HG03432 (cell line): ENCODE measurements at regions not wholly inside any gene's neighbourhood (a gene's known extent, or its start where the extent isn't known, plus 50 kb on each side); places are given as distances from the start of the nearest gene placed in this dataset.
"Not testable (repeated sequence)": the region's sequence is repeated elsewhere in the genome, so short reads cannot be mapped to it uniquely, and the experiment has no call there.

ENCODE experiments used
- ATAC-seq: cut with Tn5 transposase; IDR thresholded peaks from one replicate; pipeline ENCODE4 v1.9.1; 2021; ENCODE audit warnings: mild to moderate bottlenecking, moderate library complexity; ENCODE audit not compliant: unreplicated experiment

DNA sequence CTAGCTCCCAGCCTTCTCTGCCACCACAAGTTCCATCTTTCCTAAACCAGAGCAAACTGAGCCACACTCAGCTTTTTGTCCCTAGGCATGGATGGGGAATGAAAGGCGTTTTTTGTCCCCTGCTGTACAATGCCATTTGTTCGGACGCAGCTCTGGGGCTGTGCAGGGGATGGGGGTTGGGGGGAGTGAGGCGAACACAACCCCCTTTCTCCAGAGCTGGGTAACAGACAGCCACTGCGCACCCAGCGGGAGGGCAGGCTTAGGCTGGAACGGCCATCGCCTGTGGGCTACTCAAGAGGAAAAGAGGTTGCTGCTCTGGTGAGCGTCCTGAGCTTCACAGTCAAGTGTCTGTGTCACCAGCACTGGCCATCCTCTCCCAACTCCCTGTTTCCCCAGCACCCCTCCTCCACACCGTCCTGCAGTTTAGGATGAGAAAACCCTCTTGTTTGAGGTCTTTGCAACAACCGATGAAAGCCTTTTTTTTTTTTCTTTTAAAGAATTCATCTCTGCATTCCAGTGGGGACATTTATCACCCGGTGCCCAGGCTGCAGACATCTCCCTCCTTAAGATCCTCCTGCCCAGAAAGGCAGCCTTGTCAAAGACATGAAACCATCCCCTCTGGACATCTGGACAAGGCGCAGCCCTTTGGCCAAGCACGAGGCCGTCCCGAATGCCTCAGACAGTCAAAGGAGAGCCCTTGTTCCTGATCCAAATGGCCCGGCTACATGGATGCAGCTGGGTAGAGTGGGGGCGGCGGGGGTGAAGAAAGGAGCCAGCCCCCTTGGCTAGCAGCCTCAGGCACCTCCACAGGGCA, 419.6 kb downstream of the BCOR start:
- no peak for ATAC-seq

DNA sequence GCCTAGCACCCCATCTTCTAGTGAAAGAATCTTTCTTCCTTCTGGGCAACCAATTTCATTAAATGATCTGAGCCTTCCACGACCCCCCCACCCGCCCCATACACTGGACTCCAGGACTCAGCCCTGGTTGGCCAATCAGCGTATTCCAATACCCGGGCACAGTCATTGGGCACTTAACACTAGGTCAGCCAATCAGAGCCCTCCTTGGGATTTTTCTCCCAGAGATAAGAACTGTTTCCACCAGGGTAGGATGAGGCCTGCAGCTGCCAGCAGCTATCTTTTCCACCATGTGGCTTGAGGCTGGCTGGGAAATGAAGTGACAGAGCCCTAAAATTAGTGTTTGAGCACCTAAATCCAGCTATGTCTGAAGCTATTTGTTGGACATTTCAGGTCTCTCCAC, 418.8 kb downstream of the BCOR start:
- ATAC-seq: no peak

DNA sequence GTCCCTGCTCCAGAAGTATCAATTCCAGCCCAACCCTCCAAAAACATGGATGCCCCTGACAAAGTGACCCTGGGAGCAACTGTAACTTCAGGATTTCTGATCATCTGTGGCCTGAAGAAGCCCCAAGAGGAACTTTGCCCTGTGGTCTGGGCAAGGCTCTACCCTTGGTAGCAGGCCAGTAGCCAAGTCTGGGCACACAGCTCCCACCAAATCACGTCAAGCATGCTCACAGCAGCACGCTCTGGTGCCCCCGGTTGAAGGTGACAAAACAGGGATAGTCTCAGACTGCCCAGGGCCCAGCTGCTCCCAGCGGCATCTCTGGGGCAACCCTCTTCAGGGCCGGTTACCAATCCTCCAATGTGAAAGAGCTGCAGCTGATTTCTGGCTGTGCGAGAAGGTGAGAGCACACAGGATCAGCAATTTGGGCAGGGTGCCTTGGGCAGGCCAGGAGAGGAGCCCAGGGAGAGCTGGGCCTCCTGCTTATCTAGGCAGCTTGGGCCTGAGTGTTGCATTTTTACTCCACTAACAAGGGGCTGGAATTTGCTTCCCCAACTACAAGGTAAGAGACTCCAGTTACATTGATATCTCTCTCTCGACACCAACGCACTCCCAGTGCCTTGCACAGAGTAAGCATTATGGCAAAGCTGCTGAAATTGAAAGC, 418.1 kb downstream of the BCOR start:
- ATAC-seq: no peak

DNA sequence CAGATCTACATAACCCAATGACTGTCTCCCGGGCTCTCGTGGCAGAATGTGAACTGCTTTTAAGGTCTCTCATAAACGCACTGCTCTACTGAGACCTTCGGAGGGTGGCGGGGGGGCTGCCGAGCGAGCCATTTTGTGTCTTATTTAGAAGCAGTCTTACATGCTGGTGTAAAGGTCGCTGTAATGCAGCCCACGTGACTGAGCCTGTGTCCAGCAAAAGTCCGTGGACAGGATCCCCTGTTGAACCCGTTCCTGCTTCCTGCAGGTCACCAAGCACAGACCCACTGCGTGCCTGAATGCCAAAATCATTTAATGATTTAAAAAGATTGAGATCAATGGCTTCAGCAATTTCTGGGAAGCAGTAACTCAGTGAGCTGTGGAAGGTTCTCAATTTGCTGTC, 415.9 kb downstream of the BCOR start:
- ATAC-seq: no peak

DNA sequence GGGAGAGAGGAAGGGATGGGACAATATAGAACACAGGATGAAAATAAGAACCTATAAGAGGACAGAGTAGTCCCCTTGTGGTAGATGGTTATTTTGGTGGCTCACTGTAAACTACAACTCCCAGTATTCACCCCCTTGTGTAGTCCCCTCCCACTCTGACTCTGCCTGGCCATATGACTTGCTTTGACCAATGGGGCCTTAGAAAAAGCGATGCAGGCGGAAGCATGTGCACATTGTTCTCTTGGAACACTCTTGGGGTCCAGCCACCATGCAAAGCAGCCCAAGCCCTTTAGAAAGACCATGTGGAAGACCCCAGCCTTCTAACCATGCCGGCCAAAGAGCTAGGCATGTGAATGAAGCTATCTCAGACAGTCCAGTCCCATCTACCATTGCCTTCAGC, 415.0 kb downstream of the BCOR start:
- ATAC-seq: no peak

DNA sequence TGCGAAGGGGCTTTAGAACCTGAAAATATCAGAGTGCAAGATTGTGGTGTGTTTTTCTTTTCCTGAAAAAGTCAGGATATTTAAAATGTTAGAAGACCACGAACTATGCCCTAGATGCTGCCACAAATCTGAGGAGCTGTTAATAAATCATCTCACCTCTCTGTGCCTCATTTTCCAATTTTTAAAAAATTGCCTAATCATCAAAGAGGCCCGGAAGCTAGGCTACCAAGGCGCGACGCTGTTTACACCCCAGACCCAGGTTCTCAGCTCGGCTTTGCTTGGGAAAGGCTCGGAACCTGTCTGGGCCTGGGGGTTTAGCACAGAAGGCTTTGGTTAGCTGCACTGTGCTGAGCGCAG, 409.6 kb downstream of the BCOR start:
- ATAC-seq: no peak

DNA sequence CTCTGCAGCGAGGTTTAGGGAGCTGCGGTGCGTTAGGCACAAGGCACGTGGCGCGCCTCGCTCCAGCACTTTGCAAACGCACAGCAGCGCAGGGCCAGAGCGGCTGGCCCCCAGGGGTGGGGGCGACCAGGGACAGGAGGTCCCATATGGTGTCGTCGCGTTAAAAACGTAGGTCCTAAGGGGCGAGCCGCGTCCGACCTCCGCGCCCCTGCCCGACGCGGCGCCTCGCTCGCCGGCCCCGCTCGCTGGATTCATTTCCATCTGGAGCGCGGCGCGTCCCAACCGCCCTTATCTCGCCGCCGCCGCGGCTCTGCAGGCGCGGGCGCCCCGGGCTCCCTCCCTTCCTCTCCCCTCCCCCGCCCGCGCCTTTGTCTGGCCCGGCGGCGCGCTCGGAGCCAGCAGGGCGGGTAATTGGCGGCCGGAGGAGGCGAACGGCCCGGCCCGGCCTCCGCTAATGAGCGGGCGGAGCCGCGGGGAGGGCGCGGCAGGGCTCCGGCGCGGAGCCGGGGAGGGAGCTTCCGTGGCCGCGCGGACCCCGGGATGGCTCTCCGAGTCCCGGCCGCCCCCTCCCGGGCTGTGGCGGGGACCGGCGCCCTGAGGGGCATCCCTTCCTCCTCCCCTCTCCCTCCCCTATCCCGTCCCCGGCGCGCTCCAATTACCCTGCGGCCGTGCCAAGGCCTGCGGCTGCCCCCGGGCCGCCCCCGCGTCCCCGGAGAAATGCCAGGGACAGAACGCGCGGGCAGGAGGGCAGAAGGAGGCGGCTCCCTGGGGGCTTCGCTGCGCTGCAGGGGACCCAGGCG, 409.0 kb downstream of the BCOR start:
- ATAC-seq: no peak

DNA sequence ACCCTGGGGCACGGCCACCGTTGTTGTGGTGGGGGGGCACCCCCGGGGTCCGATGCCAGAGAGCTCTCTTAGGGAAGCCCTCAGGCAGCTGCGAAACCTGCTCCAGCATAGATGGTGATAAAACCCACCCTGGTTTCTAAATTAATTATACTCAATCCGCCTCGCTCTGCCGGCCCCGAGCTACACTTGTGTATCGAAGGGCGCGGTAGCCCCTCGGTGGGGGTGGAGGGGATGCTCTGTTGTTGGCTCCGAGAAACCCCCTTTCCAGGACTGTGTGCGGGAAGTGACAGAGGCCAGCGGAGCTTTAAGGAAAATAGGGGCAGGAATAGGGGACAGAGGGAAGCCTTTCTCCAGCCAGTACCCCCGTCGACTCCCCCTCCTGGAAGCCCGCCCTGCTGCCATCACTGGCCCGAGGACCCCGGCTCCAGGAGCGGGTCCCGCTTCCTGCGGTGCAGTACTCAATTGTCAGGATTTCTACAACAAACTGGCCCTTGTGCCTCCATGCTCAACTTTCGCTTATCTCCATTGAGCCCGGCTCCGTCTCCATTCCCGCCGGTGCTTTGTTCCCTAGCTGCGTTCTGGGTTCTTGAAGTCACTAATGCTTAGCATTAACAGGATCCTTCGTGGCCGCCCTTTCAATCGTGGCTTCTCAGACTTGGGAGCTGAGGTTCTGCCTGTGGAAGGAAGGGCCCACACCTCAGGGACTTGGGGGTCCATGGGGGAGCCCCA, 408.2 kb downstream of the BCOR start:
- no peak for ATAC-seq

DNA sequence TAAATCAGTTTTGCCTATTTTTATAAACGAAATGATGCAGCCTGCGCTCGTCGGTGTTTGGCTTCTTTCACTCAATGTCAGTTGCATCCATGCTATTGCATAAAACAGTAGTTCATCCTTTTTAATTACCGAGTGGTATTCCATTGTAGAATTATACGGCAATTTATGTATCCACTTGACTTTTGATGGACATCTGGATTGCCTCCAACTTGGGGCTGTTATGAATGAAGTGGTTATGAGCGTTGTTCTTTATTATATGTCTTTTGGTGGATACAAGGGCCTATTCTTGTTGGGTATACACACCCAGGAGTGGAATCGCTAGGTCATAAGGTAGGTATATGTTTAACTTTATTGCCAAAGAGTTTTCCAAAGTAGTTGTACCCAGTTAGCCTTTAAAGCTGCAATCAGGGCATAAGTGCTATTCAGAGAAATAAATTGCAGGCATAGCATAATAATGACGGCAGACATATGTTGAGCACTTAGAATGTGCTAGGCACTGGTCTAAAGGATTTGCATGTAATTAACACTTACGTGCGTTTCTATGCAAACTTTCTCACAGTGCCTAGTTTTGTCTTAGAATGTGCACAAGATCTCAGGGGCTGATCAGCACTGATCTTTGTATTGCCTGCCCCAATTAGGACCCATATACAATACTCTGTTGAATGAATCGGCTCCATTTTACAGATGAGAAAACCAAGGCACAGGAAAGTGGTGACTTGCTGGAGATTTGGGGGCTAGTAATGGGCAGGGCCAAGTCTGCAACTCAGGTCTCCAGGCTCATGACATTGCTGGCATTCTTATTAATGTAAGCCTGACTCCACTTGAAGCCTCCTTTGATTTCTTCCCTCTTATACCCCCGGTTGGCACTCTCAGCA, 407.0 kb downstream of the BCOR start:
- no peak for ATAC-seq

DNA sequence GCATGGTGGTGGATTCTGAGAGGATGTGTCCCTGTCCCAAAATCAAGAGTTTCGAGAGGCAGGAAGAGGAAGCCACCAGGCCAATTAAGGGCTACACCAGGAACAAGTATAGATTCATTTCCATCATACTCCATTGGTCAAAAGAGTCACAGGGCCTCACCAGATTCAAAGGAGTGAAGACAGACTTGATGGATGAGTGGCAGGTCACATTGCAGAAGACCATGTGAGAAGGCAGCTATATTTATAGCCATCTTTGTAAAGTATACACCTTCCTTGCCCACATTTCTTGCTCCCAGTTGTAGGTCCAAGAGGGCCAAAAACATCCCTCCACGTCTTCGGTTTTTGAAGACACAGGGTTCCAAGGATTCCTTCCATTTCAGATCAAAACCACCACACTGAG, 406.0 kb downstream of the BCOR start:
- ATAC-seq: no peak

DNA sequence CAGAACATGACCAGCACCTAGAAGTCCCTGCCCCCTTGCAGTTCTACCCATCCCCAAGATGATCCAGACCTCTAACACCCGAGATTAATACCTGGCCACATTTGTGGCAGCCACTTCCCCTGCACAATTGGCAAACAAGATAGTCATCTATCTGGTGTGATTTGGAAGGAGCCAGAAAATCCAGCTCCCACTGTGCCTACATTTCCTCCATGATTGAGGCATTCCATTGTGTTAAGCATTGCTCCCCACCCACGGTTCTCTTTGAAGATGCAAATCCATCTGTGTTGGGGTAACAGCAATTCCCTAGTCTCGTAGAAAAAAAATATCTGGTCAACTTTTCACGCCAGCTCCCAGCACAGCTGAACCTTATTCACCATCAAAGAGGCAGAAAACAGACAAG, 405.0 kb downstream of the BCOR start:
- no peak for ATAC-seq

DNA sequence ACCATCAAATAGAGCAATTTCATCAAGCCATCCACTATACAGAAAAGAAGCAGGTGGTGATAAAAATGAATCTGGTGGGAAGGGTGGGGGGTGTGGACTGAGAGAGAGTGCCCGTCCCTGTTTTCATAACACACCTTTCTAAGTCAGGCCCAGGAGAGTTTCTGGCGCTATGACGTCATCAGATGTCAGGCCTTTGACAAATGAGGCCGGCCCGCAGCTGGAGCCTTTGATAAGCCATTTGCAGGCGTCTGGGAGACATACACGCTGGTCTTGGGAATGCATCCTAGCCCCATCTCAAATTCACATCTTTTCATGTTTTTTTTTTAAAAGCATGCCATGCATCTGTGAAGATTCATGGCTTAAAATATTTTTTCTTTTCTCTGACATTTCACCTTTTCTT, 404.5 kb downstream of the BCOR start:
- no peak for ATAC-seq

DNA sequence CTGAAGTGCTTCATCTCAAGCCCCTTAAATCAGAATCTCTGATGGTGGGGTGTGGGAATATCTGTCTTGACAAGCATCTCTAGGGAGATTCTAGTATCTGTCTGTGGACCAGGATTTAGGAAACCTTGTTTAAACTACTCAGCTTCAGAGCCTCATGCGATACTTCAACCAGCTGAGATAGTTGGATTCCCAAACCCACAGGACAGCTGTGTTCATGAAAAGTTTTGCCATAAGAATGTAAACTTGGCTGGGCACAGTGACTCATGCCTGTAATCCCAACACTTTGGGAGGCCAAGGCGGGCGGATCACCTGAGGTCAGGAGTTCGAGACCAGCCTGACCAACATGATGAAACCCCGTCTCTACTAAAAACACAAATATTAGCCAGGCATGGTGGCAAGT, 395.1 kb downstream of the BCOR start:
- not testable (repeated sequence) for ATAC-seq

DNA sequence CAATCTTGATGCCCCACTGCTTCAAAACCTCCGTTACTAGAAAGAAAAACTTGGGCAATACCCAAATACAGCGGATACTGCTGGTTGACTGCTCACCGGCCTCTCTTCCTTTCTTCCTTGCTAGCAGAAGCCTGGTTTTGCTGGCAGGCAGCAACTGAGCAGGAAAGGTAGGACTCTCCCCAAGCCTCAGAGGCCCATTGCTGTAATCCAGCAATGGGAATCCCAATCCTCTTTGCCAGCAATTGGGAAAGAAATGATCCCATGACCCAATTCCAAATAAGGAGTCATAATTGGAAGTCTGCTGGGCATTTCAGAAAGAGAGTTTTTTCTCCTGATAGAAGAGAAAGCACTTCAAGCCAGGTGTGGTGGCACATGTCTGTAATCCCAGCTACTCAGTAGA, 394.5 kb downstream of the BCOR start:
- no peak for ATAC-seq

DNA sequence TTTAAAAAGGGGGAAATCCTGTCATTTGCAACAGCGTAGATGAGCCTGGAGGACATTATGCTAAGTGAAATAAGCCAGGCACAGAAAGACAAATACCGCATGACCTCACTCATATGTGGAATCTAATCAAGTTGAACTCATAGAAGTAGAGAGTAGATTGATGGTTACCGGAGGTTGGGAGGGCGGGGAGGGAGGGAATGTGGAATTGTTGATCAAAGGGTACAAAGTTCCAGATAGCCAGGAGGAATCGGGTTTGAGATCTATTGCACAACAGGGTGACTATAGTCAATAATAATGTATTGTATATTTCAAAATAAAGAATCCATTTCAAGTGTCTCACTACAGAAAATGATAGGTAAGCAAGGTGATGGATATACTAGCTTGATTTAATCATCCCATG, 393.2 kb downstream of the BCOR start:
- ATAC-seq: no peak

DNA sequence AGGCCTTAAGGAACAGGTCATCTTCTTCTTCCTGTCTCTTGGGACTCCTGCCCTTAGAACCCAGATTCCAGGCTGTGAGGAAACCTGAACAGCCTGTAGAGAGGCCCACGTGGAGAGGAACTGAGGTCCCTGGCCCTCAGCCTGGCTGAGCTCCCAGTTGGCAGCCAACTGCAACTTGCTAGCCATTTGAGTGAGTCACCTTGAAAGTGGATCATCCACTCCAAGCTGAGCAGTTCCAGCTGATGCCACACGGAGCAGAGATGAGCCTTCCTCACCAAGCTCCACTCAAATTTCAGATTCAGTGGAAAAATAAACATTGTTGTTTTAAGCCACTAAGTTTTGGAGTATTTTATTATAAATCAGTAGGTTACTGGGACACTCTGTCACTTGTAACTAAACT, 392.5 kb downstream of the BCOR start:
- no peak for ATAC-seq

DNA sequence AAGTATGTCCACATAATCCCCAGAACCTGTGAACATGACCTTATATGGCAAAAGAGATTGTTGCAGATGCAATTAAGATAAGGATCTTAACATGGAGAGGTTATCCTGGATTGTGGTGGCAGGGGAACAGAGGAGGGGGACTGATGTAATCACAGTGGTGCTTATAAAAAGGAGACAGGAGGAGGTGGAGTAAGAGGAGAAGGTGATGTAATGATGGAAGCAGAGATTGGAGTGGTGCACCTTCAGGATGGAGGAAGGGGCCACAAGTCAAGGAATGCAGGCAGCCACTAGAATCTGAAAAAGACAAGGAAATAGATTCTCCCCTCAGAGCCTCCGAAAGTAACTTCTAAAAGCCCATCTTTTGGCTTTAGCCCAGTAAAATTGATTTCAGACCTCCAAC, 388.4 kb downstream of the BCOR start:
- ATAC-seq: no peak

DNA sequence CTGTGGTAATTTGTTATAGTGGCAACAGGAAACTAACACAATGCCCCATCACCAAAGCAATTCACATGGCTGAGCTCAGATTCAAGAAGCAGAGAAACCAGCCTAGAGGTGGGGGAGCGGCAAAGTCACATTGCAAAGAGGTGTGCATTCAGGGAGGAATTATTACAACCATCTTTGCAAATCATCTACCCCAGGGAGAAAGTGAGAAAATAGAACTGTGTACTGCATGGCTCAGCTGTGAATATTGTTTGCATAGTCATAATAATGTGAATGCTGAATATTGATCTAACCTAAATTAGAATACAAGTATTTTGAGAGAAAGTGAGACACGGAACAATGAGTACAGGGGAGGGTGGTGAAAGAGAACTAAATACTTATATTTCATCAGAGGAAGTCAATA, 387.9 kb downstream of the BCOR start:
- ATAC-seq: no peak

DNA sequence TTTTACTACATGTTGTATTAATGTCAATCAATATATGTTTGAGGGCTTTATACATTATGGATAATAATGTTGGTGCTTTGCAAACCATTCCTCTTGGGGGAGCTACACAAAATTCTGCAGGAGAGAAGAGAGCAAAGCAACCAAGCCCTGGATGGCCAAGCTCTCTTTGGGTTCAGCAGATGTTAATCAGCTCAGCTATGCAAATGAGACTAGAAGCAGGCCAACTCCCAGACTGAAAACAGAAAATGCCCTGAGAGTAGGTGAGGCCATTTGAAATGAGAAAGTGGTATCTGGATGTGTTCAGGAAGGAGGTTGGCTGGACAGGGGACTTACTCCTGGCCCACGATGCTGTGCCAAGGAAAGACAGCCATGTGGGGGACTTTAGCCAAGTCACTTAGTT, 387.0 kb downstream of the BCOR start:
- ATAC-seq: no peak

DNA sequence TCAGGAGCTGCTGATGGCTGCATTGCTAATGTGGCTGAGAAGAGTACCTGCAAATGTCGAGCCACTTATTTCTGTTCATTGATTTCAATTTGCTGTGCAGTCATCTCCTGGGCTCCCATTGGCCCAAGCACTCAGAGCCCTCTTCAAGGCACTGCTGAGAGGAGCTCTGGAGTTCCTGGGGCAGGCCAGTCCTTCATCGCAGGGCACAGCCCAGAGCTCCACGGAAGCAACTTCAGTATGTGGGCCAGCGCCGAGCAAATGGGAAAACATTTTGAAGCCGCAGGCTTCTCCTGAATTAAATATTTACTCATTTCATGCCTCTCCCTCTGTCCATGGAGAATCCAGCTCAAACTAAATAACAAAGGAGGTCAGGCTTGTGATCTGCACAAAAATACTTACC, 383.3 kb downstream of the BCOR start:
- no peak for ATAC-seq
